Astrocyte of the spinal cord (primary cell): ENCODE measurements at regions not wholly inside any gene's neighbourhood (a gene's known extent, or its start where the extent isn't known, plus 50 kb on each side); places are given as distances from the start of the nearest gene placed in this dataset.

Experiments
- DNase-seq: peaks from one replicate; pipeline ENCODE4 v3.0.0; 2011; ENCODE audit warnings: low read depth, low spot score
- H3K4me3 ChIP-seq: 2 replicates; pipeline ENCODE4 v1.5.1; 2011; ENCODE audit warnings: low read depth, mild to moderate bottlenecking, low read length, moderate library complexity
- in situ Hi-C: cut with HindIII; loops from 2 replicates; pipeline ENCODE4 v1.10.0; 2017; ENCODE audit warnings: low sequenced_read_pairs
- TF ChIP-seq, protein P1 (sequence below): IDR thresholded peaks from 2 replicates; pipeline ENCODE4 v1.5.1; 2012; ENCODE audit warnings: low read depth, mild to moderate bottlenecking, low read length, inconsistent platforms

DNA sequence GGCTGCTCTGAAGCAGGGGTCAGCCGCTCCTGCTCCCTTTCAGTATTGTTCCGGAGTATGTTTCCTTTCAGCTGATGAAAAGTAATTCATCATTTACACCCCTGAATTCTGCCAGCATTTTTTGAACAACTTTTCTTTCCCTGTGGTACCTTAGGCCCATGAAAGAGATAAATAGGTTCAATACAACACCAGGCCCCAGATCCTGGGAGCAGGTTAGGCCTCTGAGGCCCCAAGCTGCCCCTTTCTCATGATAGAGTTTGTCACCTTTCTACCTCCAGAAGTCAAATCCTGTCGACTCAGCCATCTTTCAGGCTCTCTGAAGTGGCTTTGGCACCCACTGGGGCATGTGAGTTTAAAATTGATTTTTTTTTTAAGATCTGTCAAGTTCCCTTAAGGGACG is 1415.1 kb upstream of the ZEB2 start:
- in situ Hi-C loops: no loop called here
- H3K4me3 ChIP-seq: no peak overlapping the region
- no peak for DNase-seq
- TF ChIP-seq, protein P1, sequence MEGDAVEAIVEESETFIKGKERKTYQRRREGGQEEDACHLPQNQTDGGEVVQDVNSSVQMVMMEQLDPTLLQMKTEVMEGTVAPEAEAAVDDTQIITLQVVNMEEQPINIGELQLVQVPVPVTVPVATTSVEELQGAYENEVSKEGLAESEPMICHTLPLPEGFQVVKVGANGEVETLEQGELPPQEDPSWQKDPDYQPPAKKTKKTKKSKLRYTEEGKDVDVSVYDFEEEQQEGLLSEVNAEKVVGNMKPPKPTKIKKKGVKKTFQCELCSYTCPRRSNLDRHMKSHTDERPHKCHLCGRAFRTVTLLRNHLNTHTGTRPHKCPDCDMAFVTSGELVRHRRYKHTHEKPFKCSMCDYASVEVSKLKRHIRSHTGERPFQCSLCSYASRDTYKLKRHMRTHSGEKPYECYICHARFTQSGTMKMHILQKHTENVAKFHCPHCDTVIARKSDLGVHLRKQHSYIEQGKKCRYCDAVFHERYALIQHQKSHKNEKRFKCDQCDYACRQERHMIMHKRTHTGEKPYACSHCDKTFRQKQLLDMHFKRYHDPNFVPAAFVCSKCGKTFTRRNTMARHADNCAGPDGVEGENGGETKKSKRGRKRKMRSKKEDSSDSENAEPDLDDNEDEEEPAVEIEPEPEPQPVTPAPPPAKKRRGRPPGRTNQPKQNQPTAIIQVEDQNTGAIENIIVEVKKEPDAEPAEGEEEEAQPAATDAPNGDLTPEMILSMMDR: no peak

DNA sequence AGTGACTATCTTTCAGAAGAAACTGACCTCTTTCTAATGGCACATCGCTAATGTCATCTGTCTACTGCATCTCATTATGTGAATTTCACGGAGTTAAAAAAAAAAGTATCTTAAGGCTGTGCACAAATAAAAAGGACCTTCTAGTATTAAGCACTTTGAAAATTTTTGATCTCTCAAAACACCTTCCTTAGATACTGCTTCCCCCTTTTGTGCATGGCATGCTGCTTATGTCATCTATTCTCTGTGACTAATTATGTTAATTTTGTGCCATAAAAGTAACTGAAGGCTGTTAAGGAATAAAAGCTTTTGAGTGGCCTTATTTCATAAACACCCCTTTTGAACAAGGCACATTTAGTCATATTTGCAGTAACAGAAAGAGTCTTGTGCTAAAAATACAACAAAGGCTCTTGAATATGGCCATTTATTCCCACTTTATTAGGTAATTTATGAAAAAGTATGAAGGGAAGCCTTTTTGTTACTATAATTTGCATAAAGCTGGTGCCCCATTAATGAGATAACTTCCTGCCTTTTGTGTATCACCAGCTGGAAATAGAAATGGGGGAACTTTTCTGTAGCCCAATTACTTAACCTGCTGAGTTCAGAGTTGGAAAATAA is 1412.0 kb upstream of the ZEB2 start:
- no peak overlapping the region for H3K4me3 ChIP-seq
- in situ Hi-C loops: no loop called here
- DNase-seq: no peak
- TF ChIP-seq, protein P1: no peak

DNA sequence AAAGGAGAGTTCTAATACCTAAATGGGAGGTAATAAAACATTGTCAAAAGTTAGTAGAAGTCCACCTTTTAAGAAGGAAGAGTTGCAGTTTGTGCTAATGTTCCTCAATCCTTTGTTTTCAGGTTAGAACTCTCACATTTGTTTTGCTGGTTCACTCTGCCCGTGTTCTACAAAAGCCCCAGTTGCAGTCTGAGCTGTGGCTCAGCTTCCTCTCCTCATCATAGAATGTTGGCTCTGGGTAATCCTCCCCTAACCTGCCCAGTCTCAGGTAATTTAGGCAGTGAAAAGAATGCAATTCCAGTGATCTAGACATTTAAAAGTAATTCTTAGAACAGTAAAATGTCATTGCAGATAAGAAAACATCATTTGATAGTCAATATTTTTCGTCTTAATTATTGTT is 1410.4 kb upstream of the ZEB2 start:
- DNase-seq: no peak
- in situ Hi-C loops: no loop called here
- TF ChIP-seq, protein P1: no peak
- H3K4me3 ChIP-seq: no peak overlapping the region

DNA sequence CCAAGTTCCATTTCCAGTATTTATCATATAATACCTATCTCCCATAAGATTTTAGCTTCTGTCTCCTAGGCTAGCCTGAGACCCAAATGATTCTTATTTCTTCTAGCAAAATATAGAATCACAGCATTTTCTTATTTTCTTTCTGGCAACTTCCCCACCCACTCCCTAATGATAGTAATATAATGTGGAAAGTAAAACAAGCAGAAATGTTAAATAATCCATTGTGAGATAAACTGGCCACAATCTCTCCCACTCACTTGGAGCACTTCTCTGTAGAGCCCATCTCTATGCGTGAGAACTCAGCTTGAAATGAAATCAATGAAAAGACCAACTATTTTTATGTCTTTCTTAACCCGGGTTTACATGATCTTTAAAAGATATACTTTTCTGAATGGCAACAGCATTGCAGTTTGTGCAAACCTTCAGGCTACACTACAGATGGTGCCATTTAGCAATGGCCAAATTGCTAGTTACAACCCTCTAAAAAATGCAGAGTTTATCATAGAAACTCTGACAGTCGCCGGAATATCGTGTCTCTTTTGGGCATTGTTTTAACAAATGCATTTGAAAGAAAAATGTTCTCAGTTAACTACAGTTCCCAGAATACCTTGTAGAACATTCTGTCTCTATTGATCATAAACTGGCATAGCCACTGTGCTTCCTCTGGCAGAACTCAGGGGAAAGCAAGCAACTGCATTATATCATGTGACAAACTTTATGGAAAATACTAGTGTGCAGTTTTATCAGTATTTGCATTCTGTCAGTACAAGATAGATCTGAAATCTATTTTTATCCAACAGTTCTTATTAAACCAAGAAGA is 1407.4 kb upstream of the ZEB2 start:
- H3K4me3 ChIP-seq: no peak overlapping the region
- in situ Hi-C loops: no loop called here
- no peak for DNase-seq
- TF ChIP-seq, protein P1: no peak

DNA sequence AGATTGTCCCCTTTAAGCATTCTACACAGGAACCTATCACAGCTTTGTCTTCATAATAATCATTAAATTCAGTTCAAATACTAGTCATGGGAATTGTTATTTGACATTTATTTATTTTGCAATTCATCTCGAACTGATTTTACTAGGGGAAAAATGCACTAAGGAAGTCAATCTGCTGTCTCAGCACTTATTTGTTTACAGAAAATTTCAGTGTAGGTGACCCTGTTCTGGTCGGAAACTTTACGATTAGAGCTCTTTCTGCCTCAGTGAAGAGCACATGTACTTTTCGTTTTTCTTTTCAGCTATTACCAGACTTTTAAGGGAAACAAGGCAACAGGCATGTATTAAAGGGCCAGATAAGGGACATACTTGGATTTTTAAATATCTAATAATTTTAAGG is 1405.7 kb upstream of the ZEB2 start:
- TF ChIP-seq, protein P1: no peak
- in situ Hi-C loops: no loop called here
- DNase-seq: no peak
- H3K4me3 ChIP-seq: no peak overlapping the region

DNA sequence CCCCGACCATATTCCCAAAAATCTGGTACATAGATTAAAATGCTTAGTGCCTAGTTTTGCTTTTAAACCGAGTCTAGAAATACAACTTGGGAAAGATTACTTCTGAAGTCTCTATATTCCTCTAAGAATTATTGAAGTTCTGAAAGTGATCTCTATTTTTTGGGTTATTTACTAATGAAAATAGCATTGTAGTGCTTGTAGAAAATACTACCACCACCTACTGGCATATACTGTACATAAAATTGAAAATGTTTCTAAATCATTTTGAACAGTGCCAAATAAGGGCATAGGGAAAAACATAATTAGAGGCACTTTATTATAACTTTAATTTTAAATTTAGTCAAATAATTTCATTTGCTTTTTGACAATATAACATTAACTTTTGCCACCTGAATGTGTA is 1399.6 kb upstream of the ZEB2 start:
- DNase-seq: peak; percentile 8
- H3K4me3 ChIP-seq: no peak overlapping the region
- TF ChIP-seq, protein P1: peak; percentile 17
- in situ Hi-C loops: no loop called here
